Chondrocyte (in vitro differentiated cells): ENCODE measurements at regions not wholly inside any gene's neighbourhood (a gene's known extent, or its start where the extent isn't known, plus 50 kb on each side); places are given as distances from the start of the nearest gene placed in this dataset.
"Not testable (repeated sequence)": the region's sequence is repeated elsewhere in the genome, so short reads cannot be mapped to it uniquely, and the experiment has no call there.

ENCODE experiments used
- DNase-seq: peaks from one replicate; pipeline ENCODE4 v3.0.0; 2021; ENCODE audit warnings: mixed read lengths, low spot score
- H3K27ac Mint-ChIP-seq: one replicate; pipeline ENCODE4 v1.8.0; 2021; ENCODE audit warnings: mild to moderate bottlenecking, moderate library complexity, mixed read lengths; ENCODE audit not compliant: unreplicated experiment
- H3K27me3 Mint-ChIP-seq: 2 replicates; pipeline ENCODE4 v1.8.0; 2021; ENCODE audit warnings: low read depth, mixed read lengths
- H3K36me3 Mint-ChIP-seq: 2 replicates; pipeline ENCODE4 v1.8.0; 2021; ENCODE audit warnings: low read depth, mixed read lengths
- H3K4me1 Mint-ChIP-seq: 2 replicates; pipeline ENCODE4 v1.8.0; 2021; ENCODE audit warnings: low read depth, mild to moderate bottlenecking, mixed read lengths
- H3K4me3 Mint-ChIP-seq: one replicate; pipeline ENCODE4 v1.8.0; 2021; ENCODE audit warnings: mild to moderate bottlenecking, moderate library complexity, mixed read lengths; ENCODE audit not compliant: unreplicated experiment
- H3K9me3 Mint-ChIP-seq: 2 replicates; pipeline ENCODE4 v1.8.0; 2021; ENCODE audit warnings: low read depth, mixed read lengths
- TF ChIP-seq, protein P1 (sequence below): fragments of 200-600 bp; sonication (generic); IDR thresholded peaks from 2 replicates; pipeline ENCODE4 v1.5.0; 2021; ENCODE audit warnings: antibody characterized with exemption, mild to moderate bottlenecking, moderate library complexity

DNA sequence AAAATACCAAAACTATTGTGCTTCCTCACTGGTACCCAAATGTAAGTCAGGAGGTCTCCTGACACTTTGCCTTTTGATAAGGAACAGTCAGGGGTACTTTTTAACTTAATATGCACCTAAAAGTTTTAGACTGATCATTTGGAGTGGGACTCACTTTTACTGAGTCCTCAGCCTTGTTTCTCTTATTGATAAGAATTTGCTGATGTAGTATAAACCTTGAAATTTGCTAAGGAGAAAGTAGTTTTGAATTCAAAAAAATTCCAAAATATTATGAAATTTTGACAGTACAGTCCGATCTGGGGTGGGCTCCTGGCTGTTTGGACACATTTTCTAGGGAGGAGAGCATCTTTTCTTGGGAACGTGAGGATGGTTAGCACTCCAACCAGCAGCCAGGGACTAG lies 91.4 kb upstream of the GATB start:
- no peak overlapping the region for H3K4me3 Mint-ChIP-seq
- H3K27me3 Mint-ChIP-seq = peaks cover 22% of the 10 kb centered on the region
- H3K9me3 Mint-ChIP-seq = peaks cover 7% of the 10 kb centered on the region
- H3K27ac Mint-ChIP-seq = no peak overlapping the region
- H3K36me3 Mint-ChIP-seq = no peaks in the 10 kb centered on the region
- TF ChIP-seq, protein P1, sequence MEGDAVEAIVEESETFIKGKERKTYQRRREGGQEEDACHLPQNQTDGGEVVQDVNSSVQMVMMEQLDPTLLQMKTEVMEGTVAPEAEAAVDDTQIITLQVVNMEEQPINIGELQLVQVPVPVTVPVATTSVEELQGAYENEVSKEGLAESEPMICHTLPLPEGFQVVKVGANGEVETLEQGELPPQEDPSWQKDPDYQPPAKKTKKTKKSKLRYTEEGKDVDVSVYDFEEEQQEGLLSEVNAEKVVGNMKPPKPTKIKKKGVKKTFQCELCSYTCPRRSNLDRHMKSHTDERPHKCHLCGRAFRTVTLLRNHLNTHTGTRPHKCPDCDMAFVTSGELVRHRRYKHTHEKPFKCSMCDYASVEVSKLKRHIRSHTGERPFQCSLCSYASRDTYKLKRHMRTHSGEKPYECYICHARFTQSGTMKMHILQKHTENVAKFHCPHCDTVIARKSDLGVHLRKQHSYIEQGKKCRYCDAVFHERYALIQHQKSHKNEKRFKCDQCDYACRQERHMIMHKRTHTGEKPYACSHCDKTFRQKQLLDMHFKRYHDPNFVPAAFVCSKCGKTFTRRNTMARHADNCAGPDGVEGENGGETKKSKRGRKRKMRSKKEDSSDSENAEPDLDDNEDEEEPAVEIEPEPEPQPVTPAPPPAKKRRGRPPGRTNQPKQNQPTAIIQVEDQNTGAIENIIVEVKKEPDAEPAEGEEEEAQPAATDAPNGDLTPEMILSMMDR = no peak
- no peak for DNase-seq
- H3K4me1 Mint-ChIP-seq = peaks cover 9% of the 10 kb centered on the region

DNA sequence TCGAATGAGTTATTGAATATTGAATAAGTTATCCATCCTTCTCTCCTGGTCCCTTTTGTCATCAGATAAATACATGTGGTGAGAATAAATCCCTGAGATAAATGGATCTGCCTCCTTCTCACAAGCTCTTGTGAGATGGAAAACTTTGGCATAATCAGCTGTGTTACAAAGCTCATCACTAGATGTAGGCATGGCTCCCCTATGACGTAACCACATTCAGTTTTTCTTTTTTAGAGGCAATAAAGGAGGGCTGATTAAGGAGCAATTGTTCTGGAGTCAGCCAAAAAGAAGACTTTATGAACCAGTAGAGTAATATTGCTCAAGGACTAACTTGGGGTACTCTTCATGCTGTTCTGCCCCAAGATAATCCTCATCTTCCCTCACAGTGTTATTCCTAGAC lies 90.5 kb upstream of the GATB start:
- no peak for DNase-seq
- Mint-ChIP-seq H3K4me3 (no peak overlapping the region), H3K36me3 (no peaks in the 10 kb centered on the region), H3K27me3 (peaks cover 19% of the 10 kb centered on the region), H3K4me1 (peaks cover 9% of the 10 kb centered on the region), H3K27ac (peak overlapping the region; percentile 65), H3K9me3 (peaks cover 7% of the 10 kb centered on the region)
- TF ChIP-seq, protein P1 = no peak

DNA sequence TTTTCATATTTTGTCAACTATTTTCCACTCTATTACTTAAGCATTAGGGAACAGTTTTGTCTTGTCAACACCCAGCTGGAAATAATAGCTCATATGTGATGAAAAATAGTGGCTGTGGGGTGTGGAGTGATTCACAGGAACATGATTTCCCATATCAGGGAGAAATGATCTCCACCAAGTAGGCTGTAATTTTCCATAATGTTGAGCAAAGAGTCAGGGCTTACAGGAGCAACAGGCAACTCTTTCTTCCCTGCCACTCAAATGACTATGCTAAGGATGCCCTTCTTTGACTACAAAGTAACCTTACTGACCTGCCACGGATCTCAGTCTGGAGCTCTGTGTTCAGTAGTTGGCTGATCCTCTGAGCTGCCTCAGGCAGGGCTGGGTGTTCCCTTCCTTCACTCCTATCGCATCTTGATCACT lies 90.0 kb upstream of the GATB start:
- no peak for DNase-seq
- TF ChIP-seq, protein P1 = no peak
- Mint-ChIP-seq H3K27ac (peak overlapping the region; percentile 65), H3K4me1 (peaks cover 9% of the 10 kb centered on the region), H3K36me3 (no peaks in the 10 kb centered on the region), H3K27me3 (peaks cover 14% of the 10 kb centered on the region), H3K4me3 (no peak overlapping the region), H3K9me3 (peaks cover 12% of the 10 kb centered on the region)

DNA sequence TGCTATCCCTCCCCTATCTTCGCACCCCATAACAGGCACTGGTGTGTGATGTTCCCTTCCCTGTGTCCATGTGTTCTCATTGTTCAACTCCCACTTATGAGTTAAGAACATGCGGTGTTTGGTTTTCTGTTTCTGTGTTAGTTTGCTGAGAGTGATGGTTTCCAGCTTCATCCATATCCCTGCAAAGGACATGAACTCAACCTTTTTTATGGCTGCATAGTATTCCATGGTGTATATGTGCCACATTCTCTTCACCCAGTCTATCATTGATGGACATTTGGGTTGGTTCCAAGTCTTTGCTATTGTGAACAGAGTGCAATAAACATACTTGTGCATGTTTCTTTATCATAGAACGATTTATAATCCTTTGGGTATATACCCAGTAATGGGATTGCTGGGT lies 84.7 kb upstream of the GATB start:
- not testable (repeated sequence) for H3K36me3 Mint-ChIP-seq, H3K27me3 Mint-ChIP-seq
- H3K9me3 Mint-ChIP-seq = peaks cover 12% of the 10 kb centered on the region

DNA sequence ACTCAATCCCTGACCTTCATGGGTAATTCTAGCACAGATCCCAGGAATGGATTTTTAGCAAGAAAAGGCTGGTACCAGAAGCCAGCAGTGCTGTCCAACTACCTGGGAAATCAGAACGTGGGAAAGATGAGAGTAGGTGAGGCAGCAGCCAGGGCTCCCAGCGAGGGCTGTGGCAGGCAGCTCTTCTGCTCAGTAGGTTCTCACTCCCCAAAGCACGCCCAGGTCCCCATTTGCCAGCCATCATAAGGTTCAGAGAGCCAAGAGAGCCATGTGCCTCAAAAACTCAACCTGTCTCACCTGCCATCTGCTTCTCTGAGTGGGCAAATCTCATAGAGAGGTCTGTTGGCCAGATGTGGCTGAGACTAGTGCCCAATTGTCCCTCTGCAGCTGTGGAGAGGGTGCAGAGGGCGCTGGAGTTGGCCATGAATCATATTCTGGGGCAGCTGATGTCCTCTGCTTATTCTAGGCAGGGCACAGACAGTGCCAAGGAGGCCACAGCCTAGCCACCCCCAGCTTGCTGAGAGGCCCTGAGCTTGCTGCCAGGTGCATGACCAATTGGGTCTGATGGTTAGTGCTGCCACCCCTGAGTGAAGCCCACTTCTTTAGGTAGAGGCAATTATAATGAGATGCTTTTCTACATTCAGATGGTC lies 81.7 kb upstream of the GATB start:
- H3K4me1 Mint-ChIP-seq = no peaks in the 10 kb centered on the region
- TF ChIP-seq, protein P1 = no peak
- H3K36me3 Mint-ChIP-seq = no peaks in the 10 kb centered on the region
- H3K27me3 Mint-ChIP-seq = peaks cover 13% of the 10 kb centered on the region
- peaks cover 5% of the 10 kb centered on the region for H3K9me3 Mint-ChIP-seq
- DNase-seq = no peak
- H3K27ac Mint-ChIP-seq = no peak overlapping the region
- H3K4me3 Mint-ChIP-seq = no peak overlapping the region

More for the DNA sequence above, 84.7 kb upstream of the GATB start:
- not testable (repeated sequence) for H3K27ac Mint-ChIP-seq, H3K4me1 Mint-ChIP-seq, DNase-seq, H3K4me3 Mint-ChIP-seq

DNA sequence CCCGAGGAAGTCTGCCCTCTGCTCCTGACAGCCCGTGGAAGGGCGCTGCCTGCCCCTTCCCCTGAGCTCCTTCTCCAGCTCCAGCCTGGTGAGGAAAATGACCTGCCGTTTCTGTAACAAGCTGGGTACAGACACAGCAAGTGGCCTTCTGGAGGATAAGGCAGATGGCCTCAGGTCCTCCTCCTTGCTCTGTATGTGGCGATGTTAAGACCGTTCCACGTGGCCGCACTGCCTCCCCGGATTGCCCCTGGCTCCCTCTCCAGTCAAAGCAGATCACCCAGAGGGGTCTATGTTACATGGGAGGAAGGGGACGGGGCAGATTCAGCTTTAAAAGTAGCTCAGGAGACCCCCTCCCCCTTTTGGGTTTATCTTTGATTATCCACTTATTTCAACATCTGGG lies 80.3 kb upstream of the GATB start:
- Mint-ChIP-seq H3K27ac (no peak overlapping the region), H3K27me3 (peaks cover 18% of the 10 kb centered on the region), H3K9me3 (peaks cover 4% of the 10 kb centered on the region), H3K4me3 (no peak overlapping the region), H3K36me3 (no peaks in the 10 kb centered on the region), H3K4me1 (no peaks in the 10 kb centered on the region)
- TF ChIP-seq, protein P1 = no peak
- no peak for DNase-seq
